Ovary (tissue), 7 donors: ENCODE measurements at regions not wholly inside any gene's neighbourhood (a gene's known extent, or its start where the extent isn't known, plus 50 kb on each side); places are given as distances from the start of the nearest gene placed in this dataset.

Source experiments
- DNase-seq, 5 donors: peaks; one replicate each; pipeline ENCODE4 v3.0.0-alpha.2; 2019 to 2020
- H3K27ac ChIP-seq, 2 donors: fragments of 200-600 bp; one replicate each; pipeline versions ENCODE4 v1.5.1 to v1.8.0; 2019 to 2022
- H3K27me3 ChIP-seq: fragments of 200-600 bp; one replicate; pipeline ENCODE4 v1.8.0; 2022
- H3K36me3 ChIP-seq: fragments of 200-600 bp; sonication (generic); one replicate; pipeline ENCODE4 v1.5.1; 2019
- H3K4me1 ChIP-seq: one replicate; pipeline ENCODE4 v1.8.1; 2013; ENCODE audit warnings: mild to moderate bottlenecking, moderate library complexity; ENCODE audit not compliant: insufficient read depth
- H3K4me3 ChIP-seq: fragments of 200-600 bp; sonication (generic); one replicate; pipeline ENCODE4 v1.5.1; 2017
- H3K9me3 ChIP-seq, 2 donors: fragments of 200-600 bp in 1 of 2; sonication (generic) in 1 of 2; one replicate each; pipeline versions ENCODE4 v1.5.1 to v1.8.1; 2013 to 2019; ENCODE audit warnings: mild to moderate bottlenecking in 1 of 2, moderate library complexity in 1 of 2
- CTCF ChIP-seq, 3 donors: fragments of 450-650 bp in 2 of 3; fragments of 200-600 bp in 1 of 3; IDR thresholded peaks; one replicate each; pipeline versions ENCODE4 v1.5.1 to v1.8.0; 2016 to 2022; ENCODE audit warnings: antibody characterized with exemption in 3 of 3, mild to moderate bottlenecking in 1 of 3
- EP300 ChIP-seq: sonication (generic); formaldehyde crosslinking; IDR thresholded peaks from one replicate; pipeline ENCODE4 v1.6.1; 2017; ENCODE audit warnings: antibody characterized with exemption
- POLR2A ChIP-seq: fragments of 450-650 bp; IDR thresholded peaks from one replicate; pipeline ENCODE4 v1.6.1; 2017; ENCODE audit warnings: antibody characterized with exemption, mild to moderate bottlenecking, moderate library complexity
- WGBS, 3 donors: extraction: QIAGEN DNeasy Blood & Tissue Kit in 1 of 3; methylation state at CpG; one replicate each; pipeline versions ENCODE4 v1.1.5 to v1.1.7; 2013 to 2017; 5-methylcytosine and 5-hydroxymethylcytosine counted together
- intact Hi-C, 4 donors: fragments of 100-400 bp; cut with DNase I; formaldehyde crosslinking; loops; one replicate each; pipeline versions ENCODE4 v1.11.0 to v1.15.1; 2022 to 2023
- donor health status: DM: no; HTN: no; CAD: no; lungs with moderate emphysema.
- donor health status: DM: no; HTN: no; CAD: no.
- donor health status: Bipolar disorder and iron deficiency.
- donor health status: DM: no; HTN: no; CAD: no.
- donor health status: DM: yes; HTN: yes; CAD: no.

GRCh38 chr6:130742131-130742681 lies 85.0 kb upstream of the SMLR1 start:
- Histone ChIP-seq H3K4me1 (no peaks in the 10 kb centered on the region), H3K27me3 (no peaks in the 10 kb centered on the region), H3K4me3 (no peak overlapping the region), H3K9me3 (no peaks in the 10 kb centered on the region), H3K36me3 (no peaks in the 10 kb centered on the region), H3K27ac (no peak overlapping the region)
- intact Hi-C loops: no loop called here
- no peak for DNase-seq
- TF ChIP-seq POLR2A: no peak
- no peak for TF ChIP-seq EP300
- no peak for TF ChIP-seq CTCF (IDR thresholded peaks at IDR 0.05)
- WGBS, 3 donors: 52 to 63% (median 62%) methylated on average over 7 of the region's 7 CpGs

- Histone ChIP-seq H3K36me3 (no peaks in the 10 kb centered on the region), H3K27me3 (no peaks in the 10 kb centered on the region), H3K9me3 (no peaks in the 10 kb centered on the region), H3K27ac (no peak overlapping the region), H3K4me1 (no peaks in the 10 kb centered on the region), H3K4me3 (no peak overlapping the region)
- intact Hi-C loops: no loop called here
- no peak for DNase-seq
- TF ChIP-seq POLR2A (no peak), CTCF (IDR thresholded peaks at IDR 0.05) (no peak), EP300 (no peak)
- WGBS, 3 donors: 51 to 52% (median 51%) methylated on average over 2 of the region's 2 CpGs
Observed at GRCh38 chr6:130743175-130743574, 84.0 kb upstream of the SMLR1 start.

GRCh38 chr6:130744576-130745366 lies 82.4 kb upstream of the SMLR1 start:
- intact Hi-C loops: no loop called here
- no peaks in the 10 kb centered on the region for H3K36me3 ChIP-seq
- H3K27ac ChIP-seq: no peak overlapping the region
- 62 to 85% (median 65%) methylated on average over 2 of the region's 2 CpGs for WGBS, 3 donors
- no peak for DNase-seq
- TF ChIP-seq POLR2A (no peak), EP300 (no peak), CTCF (IDR thresholded peaks at IDR 0.05) (no peak)
- H3K4me3 ChIP-seq: no peak overlapping the region
- H3K4me1 ChIP-seq: no peaks in the 10 kb centered on the region
- no peaks in the 10 kb centered on the region for H3K27me3 ChIP-seq
- H3K9me3 ChIP-seq: peaks cover 0 to 8% of the 10 kb centered on the region in 2 donors

- no peak for DNase-seq
- no peak overlapping the region for H3K4me3 ChIP-seq
- no peaks in the 10 kb centered on the region for H3K27me3 ChIP-seq
- WGBS, 3 donors: 82 to 94% (median 90%) methylated on average over 1 of the region's 1 CpG
- H3K9me3 ChIP-seq: peaks cover 0 to 8% of the 10 kb centered on the region in 2 donors
- TF ChIP-seq EP300 (no peak), POLR2A (no peak), CTCF (IDR thresholded peaks at IDR 0.05) (no peak)
- H3K36me3 ChIP-seq: no peaks in the 10 kb centered on the region
- intact Hi-C loops: no loop called here
- H3K4me1 ChIP-seq: no peaks in the 10 kb centered on the region
- H3K27ac ChIP-seq: no peak overlapping the region
Observed at GRCh38 chr6:130748041-130748440, 79.2 kb upstream of the SMLR1 start.
